Activated T-cell treated with anti-CD3 and anti-CD28 coated beads, Interleukin-2, amount 50 U/mL, for 72 hours (primary cell): ENCODE measurements at regions not wholly inside any gene's neighbourhood (a gene's known extent, or its start where the extent isn't known, plus 50 kb on each side); places are given as distances from the start of the nearest gene placed in this dataset.
"Not testable (repeated sequence)": the region's sequence is repeated elsewhere in the genome, so short reads cannot be mapped to it uniquely, and the experiment has no call there.

Experiments
- ATAC-seq, 2 donors: fragments of 150-1000 bp; cut with Tn5 transposase; replicated peaks in 1 of 2; 2 replicates each; pipeline ENCODE4 v1.10.0; 2021; ENCODE audit warnings: moderate library complexity in 2 of 2, mild to moderate bottlenecking in 1 of 2
- DNase-seq, 2 donors: peaks; one replicate each; pipeline ENCODE4 v3.0.0; 2021 to 2022; ENCODE audit warnings: mixed read lengths in 1 of 2
- H3K27ac Mint-ChIP-seq: one replicate; pipeline ENCODE4 v1.8.0; 2022; ENCODE audit warnings: mild to moderate bottlenecking, moderate library complexity, mixed read lengths
- H3K27me3 Mint-ChIP-seq: one replicate; pipeline ENCODE4 v1.8.0; 2022; ENCODE audit warnings: low read depth, mixed read lengths
- H3K36me3 Mint-ChIP-seq, 2 donors: one replicate each; pipeline ENCODE4 v1.8.0; 2022; ENCODE audit warnings: mixed read lengths in 2 of 2, mild to moderate bottlenecking in 1 of 2; ENCODE audit not compliant: insufficient read depth in 2 of 2
- H3K4me1 Mint-ChIP-seq: one replicate; pipeline ENCODE4 v1.8.0; 2022; ENCODE audit warnings: low read depth, mixed read lengths
- H3K4me3 Mint-ChIP-seq, 2 donors: one replicate each; pipeline ENCODE4 v1.8.0; 2022; ENCODE audit warnings: mild to moderate bottlenecking in 2 of 2, mixed read lengths in 2 of 2, moderate library complexity in 2 of 2
- H3K9me3 Mint-ChIP-seq, 2 donors: one replicate each; pipeline ENCODE4 v1.8.0; 2022; ENCODE audit warnings: mixed read lengths in 2 of 2

- Mint-ChIP-seq H3K27ac (no peak overlapping the region), H3K9me3 (no peaks in the 10 kb centered on the region), H3K4me1 (no peaks in the 10 kb centered on the region), H3K27me3 (no peaks in the 10 kb centered on the region), H3K4me3 (no peak overlapping the region), H3K36me3 (no peaks in the 10 kb centered on the region)
- ATAC-seq (no peak), DNase-seq (no peak)
These were observed 124.8 kb upstream of the LRIG1 start for GRCh38 chr3:66625505-66626216.

- Mint-ChIP-seq H3K4me1 (no peaks in the 10 kb centered on the region), H3K4me3 (no peak overlapping the region), H3K36me3 (no peaks in the 10 kb centered on the region), H3K27me3 (no peaks in the 10 kb centered on the region), H3K9me3 (no peaks in the 10 kb centered on the region), H3K27ac (no peak overlapping the region)
- ATAC-seq (no peak), DNase-seq (no peak)
These were observed 128.5 kb upstream of the LRIG1 start for GRCh38 chr3:66629150-66629981.

GRCh38 chr3:66629982-66630368 is 129.2 kb upstream of the LRIG1 start:
- no peaks in the 10 kb centered on the region for H3K27me3 Mint-ChIP-seq
- no peaks in the 10 kb centered on the region for H3K9me3 Mint-ChIP-seq
- ATAC-seq (no peak), DNase-seq (no peak)
- no peak overlapping the region for H3K27ac Mint-ChIP-seq
- no peak overlapping the region for H3K4me3 Mint-ChIP-seq
- no peaks in the 10 kb centered on the region for H3K4me1 Mint-ChIP-seq
- H3K36me3 Mint-ChIP-seq, result no peaks in the 10 kb centered on the region

GRCh38 chr3:66633402-66634381 is 132.9 kb upstream of the LRIG1 start:
- DNase-seq, result no peak
- Mint-ChIP-seq H3K36me3 (no peaks in the 10 kb centered on the region), H3K4me1 (peaks cover 4% of the 10 kb centered on the region), H3K27me3 (no peaks in the 10 kb centered on the region), H3K27ac (no peak overlapping the region), H3K9me3 (no peaks in the 10 kb centered on the region), H3K4me3 (no peak overlapping the region)
- no peak for ATAC-seq

GRCh38 chr3:66638717-66639116 is 137.9 kb upstream of the LRIG1 start:
- no peaks in the 10 kb centered on the region for H3K9me3 Mint-ChIP-seq
- ATAC-seq, result no peak

GRCh38 chr3:66639809-66640356 is 139.1 kb upstream of the LRIG1 start:
- Mint-ChIP-seq H3K4me3 (no peak overlapping the region), H3K9me3 (no peaks in the 10 kb centered on the region), H3K27me3 (no peaks in the 10 kb centered on the region), H3K27ac (no peak overlapping the region), H3K36me3 (no peaks in the 10 kb centered on the region), H3K4me1 (peaks cover 6% of the 10 kb centered on the region)
- DNase-seq, result no peak
- ATAC-seq, result no peak

More at GRCh38 chr3:66638717-66639116, 137.9 kb upstream of the LRIG1 start:
- no peak overlapping the region for H3K4me3 Mint-ChIP-seq
- no peaks in the 10 kb centered on the region for H3K36me3 Mint-ChIP-seq
- no peak for DNase-seq
- no peak overlapping the region for H3K27ac Mint-ChIP-seq
- no peaks in the 10 kb centered on the region for H3K27me3 Mint-ChIP-seq
- peaks cover 6% of the 10 kb centered on the region for H3K4me1 Mint-ChIP-seq

- peaks cover 6% of the 10 kb centered on the region for H3K4me1 Mint-ChIP-seq
- no peak overlapping the region for H3K4me3 Mint-ChIP-seq
- no peaks in the 10 kb centered on the region for H3K36me3 Mint-ChIP-seq
- ATAC-seq (no peak), DNase-seq (no peak)
- H3K9me3 Mint-ChIP-seq, result peaks cover 0 to 2% of the 10 kb centered on the region in 2 donors
- H3K27me3 Mint-ChIP-seq, result no peaks in the 10 kb centered on the region
- H3K27ac Mint-ChIP-seq, result no peak overlapping the region
These were observed 141.2 kb upstream of the LRIG1 start for GRCh38 chr3:66642019-66642418.

- Mint-ChIP-seq H3K4me3 (no peak overlapping the region), H3K27me3 (no peaks in the 10 kb centered on the region), H3K4me1 (peaks cover 6% of the 10 kb centered on the region), H3K9me3 (peaks cover 0 to 2% of the 10 kb centered on the region in 2 donors), H3K36me3 (no peaks in the 10 kb centered on the region), H3K27ac (no peak overlapping the region)
- ATAC-seq (no peak), DNase-seq (no peak)
These were observed 141.7 kb upstream of the LRIG1 start for GRCh38 chr3:66642484-66642883.

- no peak for DNase-seq
- H3K36me3 Mint-ChIP-seq, result no peaks in the 10 kb centered on the region
- no peaks in the 10 kb centered on the region for H3K4me1 Mint-ChIP-seq
- no peaks in the 10 kb centered on the region for H3K27me3 Mint-ChIP-seq
- H3K27ac Mint-ChIP-seq, result no peak overlapping the region
- H3K9me3 Mint-ChIP-seq, result peaks cover 0 to 2% of the 10 kb centered on the region in 2 donors
- ATAC-seq, result no peak
- H3K4me3 Mint-ChIP-seq, result no peak overlapping the region
These were observed 143.7 kb upstream of the LRIG1 start for GRCh38 chr3:66644549-66644948.

GRCh38 chr3:66648975-66649374 is 148.2 kb upstream of the LRIG1 start:
- H3K36me3 Mint-ChIP-seq, result no peaks in the 10 kb centered on the region
- no peak for DNase-seq
- H3K4me1 Mint-ChIP-seq, result no peaks in the 10 kb centered on the region
- H3K27ac Mint-ChIP-seq, result no peak overlapping the region
- no peak for ATAC-seq
- no peaks in the 10 kb centered on the region for H3K27me3 Mint-ChIP-seq
- no peak overlapping the region for H3K4me3 Mint-ChIP-seq
- H3K9me3 Mint-ChIP-seq, result peaks cover 0 to 2% of the 10 kb centered on the region in 2 donors

- H3K36me3 Mint-ChIP-seq, H3K4me3 Mint-ChIP-seq, H3K9me3 Mint-ChIP-seq: not testable (repeated sequence)
These were observed 150.7 kb upstream of the LRIG1 start for GRCh38 chr3:66651520-66651919.

GRCh38 chr3:66652100-66652499 is 151.3 kb upstream of the LRIG1 start:
- not testable (repeated sequence) for H3K9me3 Mint-ChIP-seq, DNase-seq, ATAC-seq, H3K4me3 Mint-ChIP-seq, H3K27ac Mint-ChIP-seq, H3K36me3 Mint-ChIP-seq, H3K27me3 Mint-ChIP-seq, H3K4me1 Mint-ChIP-seq

More at GRCh38 chr3:66651520-66651919, 150.7 kb upstream of the LRIG1 start:
- H3K27ac Mint-ChIP-seq, H3K27me3 Mint-ChIP-seq, DNase-seq, H3K4me1 Mint-ChIP-seq, ATAC-seq: not testable (repeated sequence)
